Endothelial cell of umbilical vein (primary cell): ENCODE measurements at regions not wholly inside any gene's neighbourhood (a gene's known extent, or its start where the extent isn't known, plus 50 kb on each side); places are given as distances from the start of the nearest gene placed in this dataset.

Experiments
- BruUV-seq: library from RNA; stranded (reverse); fragments of 400-500 nt; replicated peaks from 2 replicates; lab custom pipeline; 2021; lab: Mats Ljungman, UMichigan
- CTCF ChIA-PET: fragments of 300-600, 350-600 bp; sonication (Branson Sonifier 250); formaldehyde crosslinking; loops from one replicate; lab custom pipeline; 2021; ENCODE audit warnings: antibody characterized with exemption, inconsistent platforms; lab: Charles Lee
- POLR2A ChIA-PET: fragments of 300-600, 350-600 bp; sonication (Branson Sonifier 250); formaldehyde crosslinking; loops from one replicate; lab custom pipeline; 2021; ENCODE audit warnings: antibody characterized with exemption, inconsistent platforms; lab: Charles Lee
- DNase-seq: peaks from one replicate; pipeline ENCODE4 v3.0.0-alpha.2; 2011; ENCODE audit warnings: low read depth, low spot score
- FAIRE-seq: peaks from 2 replicates; lab custom pipeline; 2011; peaks lifted over from hg19 to GRCh38; lab: Jason Lieb, UNC
- H2AFZ ChIP-seq: 2 replicates; pipeline ENCODE4 v1.6.0; 2012; ENCODE audit warnings: low read depth, low read length, control low read depth, inconsistent platforms
- H3K27ac ChIP-seq: 2 replicates; pipeline ENCODE4 v1.5.1; 2011; ENCODE audit warnings: low read depth, mild to moderate bottlenecking, control low read depth, low read length, moderate library complexity; ENCODE audit not compliant: insufficient read depth
- H3K27me3 ChIP-seq, 2 experiments: 2 replicates each; pipeline versions ENCODE4 v1.6.0 to v1.6.1; 2011; ENCODE audit warnings: low read length in 2 of 2, mixed read lengths in 1 of 2; ENCODE audit not compliant: control insufficient read depth in 2 of 2, insufficient read depth in 2 of 2
- H3K36me3 ChIP-seq, 2 experiments: 2 replicates in 1 of 2; 3 replicates in 1 of 2; pipeline ENCODE4 v1.5.1; 2011; ENCODE audit warnings: low read length in 2 of 2, mild to moderate bottlenecking in 1 of 2, moderate library complexity in 1 of 2; ENCODE audit not compliant: control insufficient read depth in 2 of 2, insufficient read depth in 2 of 2; ENCODE audit errors: extremely low read depth in 1 of 2
- H3K4me1 ChIP-seq: 3 replicates; pipeline ENCODE4 v1.5.1; 2011; ENCODE audit warnings: mild to moderate bottlenecking, low read length; ENCODE audit not compliant: control insufficient read depth, insufficient read depth; ENCODE audit errors: extremely low read depth
- H3K4me2 ChIP-seq: 2 replicates; pipeline ENCODE4 v1.6.1; 2011; ENCODE audit warnings: low read length, control low read depth, mixed read lengths; ENCODE audit not compliant: insufficient read depth
- H3K4me3 ChIP-seq, 3 experiments: fragments of 200-600 bp in 1 of 3; sonication (generic), shearing (Covaris generic) in 1 of 3; replicated peaks in 1 of 3; 2 replicates each; pipeline ENCODE4 v1.5.1; 2011 to 2016; ENCODE audit warnings: control low read depth in 3 of 3, low read length in 3 of 3, mild to moderate bottlenecking in 2 of 3, inconsistent platforms in 1 of 3, low read depth in 1 of 3, moderate library complexity in 1 of 3; ENCODE audit not compliant: insufficient read depth in 1 of 3
- H3K79me2 ChIP-seq: 2 replicates; pipeline ENCODE4 v1.6.0; 2012; ENCODE audit warnings: low read length, inconsistent platforms; ENCODE audit not compliant: control insufficient read depth, insufficient read depth
- H3K9ac ChIP-seq: replicated peaks from 2 replicates; pipeline ENCODE3; 2011; ENCODE audit warnings: low read length, control low read depth; ENCODE audit not compliant: insufficient read depth; ENCODE audit errors: extremely low read depth
- H3K9me1 ChIP-seq: replicated peaks from 3 replicates; pipeline ENCODE4 v1.6.0; 2011; ENCODE audit warnings: mild to moderate bottlenecking, low read length; ENCODE audit not compliant: control insufficient read depth, insufficient read depth; ENCODE audit errors: extremely low read depth
- H3K9me3 ChIP-seq: replicated peaks from 2 replicates; pipeline ENCODE4 v1.5.1; 2012; ENCODE audit warnings: low read length, inconsistent platforms; ENCODE audit not compliant: control insufficient read depth, insufficient read depth
- H4K20me1 ChIP-seq: replicated peaks from 2 replicates; pipeline ENCODE3; 2011; ENCODE audit warnings: mild to moderate bottlenecking, low read length; ENCODE audit not compliant: control insufficient read depth, insufficient read depth; ENCODE audit errors: extremely low read depth
- EZH2 ChIP-seq: IDR thresholded peaks from 2 replicates; pipeline ENCODE4 v1.6.1; 2012; ENCODE audit warnings: borderline replicate concordance, low read depth, mild to moderate bottlenecking, moderate library complexity, low read length, inconsistent platforms; ENCODE audit not compliant: severe bottlenecking
- FOS ChIP-seq: IDR thresholded peaks from 2 replicates; pipeline ENCODE4 v1.6.1; 2011; ENCODE audit warnings: mild to moderate bottlenecking, low read length, moderate library complexity, borderline replicate concordance; ENCODE audit not compliant: insufficient read depth
- GATA2 ChIP-seq: IDR thresholded peaks from 2 replicates; pipeline ENCODE4 v1.7.0; 2011; ENCODE audit warnings: low read depth, mild to moderate bottlenecking, moderate library complexity, mixed read lengths, low read length; ENCODE audit not compliant: insufficient read length, insufficient read depth
- JUN ChIP-seq: IDR thresholded peaks from 2 replicates; pipeline ENCODE4 v1.6.1; 2011; ENCODE audit warnings: borderline replicate concordance, low read depth; ENCODE audit not compliant: insufficient read length, insufficient read depth
- MAX ChIP-seq: IDR thresholded peaks from 2 replicates; pipeline ENCODE4 v1.6.1; 2011; ENCODE audit not compliant: insufficient read depth, insufficient read length
- MYC ChIP-seq: IDR thresholded peaks from one replicate; pipeline ENCODE4 v1.6.1; 2011; ENCODE audit warnings: mild to moderate bottlenecking, low read depth, low read length
- POLR2A ChIP-seq: IDR thresholded peaks from 2 replicates; pipeline ENCODE4 v1.6.1; 2012; ENCODE audit warnings: low read depth, mild to moderate bottlenecking, control low read depth, low read length
- POLR2AphosphoS5 ChIP-seq: IDR thresholded peaks from 2 replicates; pipeline ENCODE4 v1.6.1; 2012; ENCODE audit warnings: low read depth, mild to moderate bottlenecking, control low read depth, low read length, moderate library complexity; ENCODE audit not compliant: insufficient read depth
- dilution Hi-C: fragments of 300-500 bp; cut with MboI; formaldehyde crosslinking; loops from one replicate; pipeline ENCODE4 v1.15.0; 2019; ENCODE audit warnings: low sequenced_read_pairs; ENCODE audit not compliant: extremely low pct_ligation_motif_present
- intact Hi-C: fragments of 100-400 bp; cut with micrococcal nuclease; formaldehyde crosslinking; loops from one replicate; pipeline ENCODE4 v1.10.0; 2022

- no peaks in the 10 kb centered on the region for H3K79me2 ChIP-seq
- no TSS peak for BruUV-seq
- no peak for DNase-seq
Observed at GRCh38 chr18:67081482-67082211, 434.9 kb downstream of the DSEL start.

GRCh38 chr18:67080601-67081000 is 435.9 kb downstream of the DSEL start:
- H3K9me1 ChIP-seq = no peaks in the 10 kb centered on the region
- DNase-seq = no peak
- H3K4me1 ChIP-seq = no peaks in the 10 kb centered on the region
- H3K27ac ChIP-seq = no peak overlapping the region
- H3K27me3 ChIP-seq = no peaks in the 10 kb centered on the region
- H3K36me3 ChIP-seq = no peaks in the 10 kb centered on the region
- ChIA-PET CTCF (no interaction called here), POLR2A (no interaction called here)
- no peaks in the 10 kb centered on the region for H4K20me1 ChIP-seq
- no TSS peak for BruUV-seq
- H3K9me3 ChIP-seq = no peaks in the 10 kb centered on the region
- intact Hi-C loops = no loop called here
- H3K79me2 ChIP-seq = no peaks in the 10 kb centered on the region
- H3K9ac ChIP-seq = no peak overlapping the region
- no peak overlapping the region for H3K4me3 ChIP-seq
- dilution Hi-C loops = no loop called here
- H3K4me2 ChIP-seq = no peak overlapping the region
- TF ChIP-seq EZH2 (no peak), GATA2 (no peak), FOS (no peak), POLR2A (no peak), MYC (no peak), MAX (no peak)
- no peak overlapping the region for H2AFZ ChIP-seq
- no peak for FAIRE-seq

More at GRCh38 chr18:67081482-67082211, 434.9 kb downstream of the DSEL start:
- no peak overlapping the region for H3K4me2 ChIP-seq
- ChIA-PET CTCF (no interaction called here), POLR2A (no interaction called here)
- FAIRE-seq = no peak
- H3K9ac ChIP-seq = no peak overlapping the region
- H4K20me1 ChIP-seq = no peaks in the 10 kb centered on the region
- no peaks in the 10 kb centered on the region for H3K9me3 ChIP-seq
- H3K4me3 ChIP-seq = no peak overlapping the region
- H3K9me1 ChIP-seq = no peaks in the 10 kb centered on the region
- intact Hi-C loops = no loop called here
- H3K27me3 ChIP-seq = no peaks in the 10 kb centered on the region
- dilution Hi-C loops = no loop called here
- H2AFZ ChIP-seq = no peak overlapping the region
- TF ChIP-seq JUN (no peak), MAX (no peak), FOS (no peak), POLR2A (no peak), GATA2 (no peak), EZH2 (no peak), POLR2AphosphoS5 (no peak)
- no peaks in the 10 kb centered on the region for H3K36me3 ChIP-seq
- H3K27ac ChIP-seq = no peak overlapping the region
- no peaks in the 10 kb centered on the region for H3K4me1 ChIP-seq
